Choroid plexus epithelial cell (primary cell): ENCODE measurements at regions not wholly inside any gene's neighbourhood (a gene's known extent, or its start where the extent isn't known, plus 50 kb on each side); places are given as distances from the start of the nearest gene placed in this dataset.

ENCODE experiments used
- DNase-seq: peaks from one replicate; pipeline ENCODE4 v3.0.0-alpha.2; 2010; ENCODE audit warnings: low read depth
- H3K4me3 ChIP-seq: 2 replicates; pipeline ENCODE4 v1.5.1; 2011; ENCODE audit warnings: low read depth, mild to moderate bottlenecking, control low read depth, low read length, moderate library complexity
- TF ChIP-seq, protein P1 (sequence below): conservative IDR thresholded peaks from 2 replicates; pipeline ENCODE4 v1.5.1; 2011; ENCODE audit warnings: low read depth, mild to moderate bottlenecking, control low read depth, inconsistent platforms, low read length, moderate library complexity

DNA sequence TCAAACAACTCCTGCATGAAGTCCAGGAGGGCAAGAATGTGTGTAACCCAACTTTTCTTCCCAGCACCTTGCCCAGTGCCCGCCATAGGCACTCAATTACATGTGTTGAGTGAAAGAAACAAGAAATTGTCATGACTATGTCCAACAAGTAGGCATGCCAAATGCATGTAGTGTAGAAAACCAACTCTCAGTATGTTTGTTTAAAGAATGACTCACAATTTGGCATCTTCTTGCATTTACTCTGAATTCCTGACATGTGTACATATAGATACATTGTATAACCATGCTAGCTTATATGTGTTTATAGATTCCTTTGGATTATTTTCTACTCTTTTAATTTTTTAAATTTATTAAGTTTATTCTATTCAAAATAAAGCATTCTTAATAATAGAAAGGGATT lies 305.0 kb downstream of the EFNB2 start:
- TF ChIP-seq, protein P1, sequence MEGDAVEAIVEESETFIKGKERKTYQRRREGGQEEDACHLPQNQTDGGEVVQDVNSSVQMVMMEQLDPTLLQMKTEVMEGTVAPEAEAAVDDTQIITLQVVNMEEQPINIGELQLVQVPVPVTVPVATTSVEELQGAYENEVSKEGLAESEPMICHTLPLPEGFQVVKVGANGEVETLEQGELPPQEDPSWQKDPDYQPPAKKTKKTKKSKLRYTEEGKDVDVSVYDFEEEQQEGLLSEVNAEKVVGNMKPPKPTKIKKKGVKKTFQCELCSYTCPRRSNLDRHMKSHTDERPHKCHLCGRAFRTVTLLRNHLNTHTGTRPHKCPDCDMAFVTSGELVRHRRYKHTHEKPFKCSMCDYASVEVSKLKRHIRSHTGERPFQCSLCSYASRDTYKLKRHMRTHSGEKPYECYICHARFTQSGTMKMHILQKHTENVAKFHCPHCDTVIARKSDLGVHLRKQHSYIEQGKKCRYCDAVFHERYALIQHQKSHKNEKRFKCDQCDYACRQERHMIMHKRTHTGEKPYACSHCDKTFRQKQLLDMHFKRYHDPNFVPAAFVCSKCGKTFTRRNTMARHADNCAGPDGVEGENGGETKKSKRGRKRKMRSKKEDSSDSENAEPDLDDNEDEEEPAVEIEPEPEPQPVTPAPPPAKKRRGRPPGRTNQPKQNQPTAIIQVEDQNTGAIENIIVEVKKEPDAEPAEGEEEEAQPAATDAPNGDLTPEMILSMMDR, result no peak
- H3K4me3 ChIP-seq, result no peak overlapping the region
- DNase-seq, result peak; percentile 68

DNA sequence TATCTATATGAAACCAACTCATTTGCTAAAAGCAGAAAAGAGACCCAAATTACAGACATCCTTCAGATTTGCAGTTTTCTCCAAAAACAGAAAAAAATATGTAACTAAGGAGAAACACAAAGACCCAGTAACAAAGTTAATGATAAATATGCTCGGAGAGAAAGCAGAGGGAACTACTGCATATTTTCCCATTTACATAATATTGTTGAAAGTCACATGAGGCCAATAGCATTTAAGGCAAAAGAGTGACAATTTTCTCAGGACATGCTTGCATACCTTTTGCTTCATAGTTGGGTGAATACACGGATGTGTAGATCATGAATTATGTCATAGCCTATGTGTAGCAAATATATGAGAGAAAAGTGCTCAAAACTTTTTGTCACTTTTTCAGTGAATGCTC lies 310.3 kb downstream of the EFNB2 start:
- H3K4me3 ChIP-seq, result no peak overlapping the region
- TF ChIP-seq, protein P1, result no peak
- DNase-seq, result no peak

DNA sequence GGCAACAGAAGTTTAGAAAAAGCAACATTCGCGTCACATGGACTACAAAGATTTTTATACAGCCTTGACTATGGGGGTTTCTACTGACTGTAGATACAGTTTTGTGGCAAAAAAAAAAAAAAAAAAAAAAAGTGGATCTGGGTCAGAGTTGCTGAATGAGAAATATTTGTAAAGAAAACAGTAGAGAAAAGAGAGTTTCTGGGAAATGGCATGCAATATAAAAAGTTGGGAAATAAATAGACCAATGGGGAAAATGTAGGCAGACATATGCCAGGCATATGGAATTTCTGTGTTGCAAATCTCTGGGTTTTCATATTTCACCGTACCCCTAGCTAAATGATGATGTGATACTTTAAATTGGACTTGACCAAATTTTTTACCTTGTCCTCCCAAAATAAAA lies 315.3 kb downstream of the EFNB2 start:
- H3K4me3 ChIP-seq, result no peak overlapping the region
- TF ChIP-seq, protein P1, result no peak
- DNase-seq, result no peak

DNA sequence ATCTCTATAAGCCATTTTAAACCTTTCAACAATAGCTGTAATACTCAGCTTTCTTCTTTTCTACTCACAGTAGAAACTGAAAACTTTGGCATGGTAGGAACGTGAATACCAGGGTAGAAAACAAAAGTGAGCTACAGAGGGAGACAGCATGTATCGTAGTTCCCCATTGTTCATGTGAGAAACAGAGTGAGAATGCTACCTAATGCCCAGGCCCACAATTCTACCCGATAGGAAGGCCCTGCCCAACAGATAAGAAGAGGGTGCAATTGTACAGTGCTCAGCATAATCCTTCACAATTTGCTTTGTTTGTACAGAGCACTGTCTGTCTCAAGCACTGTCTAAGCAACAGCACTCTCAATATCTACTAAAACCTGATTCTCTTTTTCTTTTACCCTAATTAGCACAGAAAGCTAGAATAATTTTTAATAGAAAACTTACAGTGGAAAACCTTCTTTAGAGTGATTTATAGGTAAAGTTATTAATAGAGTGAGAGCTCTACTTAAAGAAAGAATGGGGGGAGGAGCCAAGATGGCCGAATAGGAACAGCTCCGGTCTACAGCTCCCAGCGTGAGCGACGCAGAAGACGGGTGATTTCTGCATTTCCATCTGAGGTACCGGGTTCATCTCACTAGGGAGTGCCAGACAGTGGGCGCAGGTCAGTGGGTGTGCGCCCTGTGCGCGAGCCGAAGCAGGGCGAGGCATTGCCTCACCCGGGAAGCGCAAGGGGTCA lies 322.3 kb downstream of the EFNB2 start:
- DNase-seq, result no peak
- no peak overlapping the region for H3K4me3 ChIP-seq
- TF ChIP-seq, protein P1, result no peak

DNA sequence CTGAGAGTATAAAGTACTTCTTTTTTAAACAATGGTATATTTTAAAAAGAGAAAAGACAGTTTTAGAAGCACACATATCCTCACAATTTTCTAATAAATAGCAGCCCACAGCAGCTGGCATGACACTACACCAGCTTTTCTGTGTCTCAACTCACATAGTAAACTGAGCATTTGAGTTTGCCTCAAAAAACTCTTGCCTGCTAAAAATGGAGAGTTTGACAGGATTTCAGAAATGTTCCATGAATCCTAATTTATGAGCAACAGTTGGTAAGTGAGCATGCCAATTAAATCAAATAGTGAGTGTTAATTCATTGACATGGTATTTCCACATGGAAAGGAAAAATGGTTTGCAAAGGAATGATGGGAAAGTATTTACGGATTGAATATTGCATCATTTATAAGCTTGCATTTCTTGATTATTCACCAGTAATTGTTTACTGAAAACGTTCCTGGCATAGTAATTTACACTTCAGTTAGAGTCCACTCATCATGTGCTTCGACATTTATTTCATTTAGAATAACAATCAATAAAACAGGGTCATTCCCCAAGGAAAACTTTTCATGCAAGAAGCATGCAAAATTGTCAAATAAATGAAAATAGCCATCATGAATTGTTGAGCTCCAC lies 323.0 kb downstream of the EFNB2 start:
- DNase-seq, result no peak
- TF ChIP-seq, protein P1, result no peak
- H3K4me3 ChIP-seq, result no peak overlapping the region

DNA sequence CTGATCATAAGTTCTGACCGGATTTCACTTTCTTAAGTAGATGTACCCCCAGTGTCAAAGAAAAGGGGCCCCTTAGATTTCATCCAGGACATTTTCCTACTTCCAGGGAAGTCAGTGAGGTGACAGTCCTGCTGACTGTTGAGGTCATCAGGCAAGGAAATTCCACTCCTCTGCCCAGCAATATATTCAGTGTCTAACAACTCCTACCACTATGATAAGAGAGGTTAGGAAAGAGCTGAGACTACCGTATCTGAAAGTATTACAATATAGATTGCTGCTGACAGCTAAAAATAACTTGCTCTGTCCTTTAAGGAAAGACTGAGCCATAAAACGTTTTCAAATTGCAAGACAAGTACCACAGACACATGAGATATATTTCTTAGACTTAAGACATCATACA lies 325.1 kb downstream of the EFNB2 start:
- H3K4me3 ChIP-seq, result no peak overlapping the region
- TF ChIP-seq, protein P1, result no peak
- no peak for DNase-seq

DNA sequence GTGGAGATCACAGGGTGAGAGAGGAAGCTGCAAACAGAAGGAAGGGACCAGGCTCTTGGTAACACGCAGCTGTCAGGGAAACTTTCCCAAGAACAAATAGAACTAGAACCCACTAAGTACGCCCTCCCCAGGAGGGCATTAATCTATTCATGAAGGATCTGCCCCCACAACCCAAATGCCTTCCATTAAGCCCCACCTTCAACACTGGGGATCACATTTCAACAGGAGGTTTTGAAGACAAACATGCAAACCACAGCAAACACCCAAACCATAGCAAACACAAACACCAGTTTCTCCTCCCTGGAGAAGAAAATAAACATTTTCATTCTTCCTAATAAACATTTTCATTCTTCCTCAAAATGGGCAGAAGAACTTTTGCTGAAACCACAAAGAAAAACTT lies 329.6 kb downstream of the EFNB2 start:
- H3K4me3 ChIP-seq, result no peak overlapping the region
- DNase-seq, result no peak
- TF ChIP-seq, protein P1, result no peak
